ACC112 (cell line): ENCODE measurements at regions not wholly inside any gene's neighbourhood (a gene's known extent, or its start where the extent isn't known, plus 50 kb on each side); places are given as distances from the start of the nearest gene placed in this dataset.

Source experiments
- H2AFZ ChIP-seq: fragments of 200-600 bp; sonication (generic); one replicate; pipeline ENCODE4 v1.6.0; 2017; ENCODE audit warnings: antibody characterized with exemption, low read length; ENCODE audit not compliant: unreplicated experiment
- H3K27ac ChIP-seq: fragments of 200-600 bp; sonication (generic); 2 replicates; pipeline ENCODE4 v1.5.1; 2014; ENCODE audit warnings: low read depth, mild to moderate bottlenecking, antibody characterized with exemption, low read length, moderate library complexity
- H3K27me3 ChIP-seq: fragments of 200-600 bp; sonication (generic); 2 replicates; pipeline ENCODE4 v1.6.1; 2014; ENCODE audit warnings: mild to moderate bottlenecking, antibody characterized with exemption, low read length, moderate library complexity, mixed read lengths; ENCODE audit not compliant: insufficient read depth
- H3K36me3 ChIP-seq: fragments of 200-600 bp; sonication (generic); 2 replicates; pipeline ENCODE4 v1.6.1; 2016; ENCODE audit warnings: mild to moderate bottlenecking, antibody characterized with exemption, low read length, moderate library complexity, mixed read lengths; ENCODE audit not compliant: insufficient read depth
- H3K4me1 ChIP-seq: fragments of 200-600 bp; sonication (generic); one replicate; pipeline ENCODE4 v1.6.1; 2016; ENCODE audit warnings: low read length, mixed read lengths; ENCODE audit not compliant: insufficient read depth, unreplicated experiment, control insufficient read depth
- H3K4me3 ChIP-seq: fragments of 200-600 bp; sonication (generic); 2 replicates; pipeline ENCODE4 v1.5.1; 2014; ENCODE audit warnings: mild to moderate bottlenecking, low read depth, low read length
- H3K79me2 ChIP-seq: fragments of 200-600 bp; sonication (generic); one replicate; pipeline ENCODE4 v1.6.0; 2016; ENCODE audit warnings: low read length; ENCODE audit not compliant: control insufficient read depth, unreplicated experiment, insufficient read depth

DNA sequence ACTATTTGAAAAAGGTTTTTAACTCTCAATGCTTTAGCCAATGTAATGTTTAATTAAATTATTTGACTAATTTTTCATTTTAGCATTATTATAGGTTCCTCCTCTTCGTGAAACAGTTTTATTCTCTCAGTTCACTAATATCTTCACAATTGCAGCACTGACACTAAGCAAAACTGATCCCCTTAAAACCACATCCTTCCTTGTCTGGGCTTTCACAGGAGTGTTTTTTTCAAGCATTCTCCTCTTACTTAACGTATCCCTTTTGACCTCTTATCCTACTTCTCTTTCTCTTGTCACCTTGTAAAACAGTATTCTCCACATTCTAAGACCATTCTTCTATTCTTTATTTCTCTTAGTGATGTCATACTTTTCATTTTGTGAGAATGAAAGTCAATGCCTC, 112.8 kb downstream of the DSC3 start:
- Histone ChIP-seq H3K79me2 (no peaks in the 10 kb centered on the region), H3K4me3 (no peak overlapping the region), H3K36me3 (no peaks in the 10 kb centered on the region), H3K27ac (no peak overlapping the region), H3K27me3 (no peaks in the 10 kb centered on the region), H3K4me1 (no peaks in the 10 kb centered on the region), H2AFZ (no peak overlapping the region)

DNA sequence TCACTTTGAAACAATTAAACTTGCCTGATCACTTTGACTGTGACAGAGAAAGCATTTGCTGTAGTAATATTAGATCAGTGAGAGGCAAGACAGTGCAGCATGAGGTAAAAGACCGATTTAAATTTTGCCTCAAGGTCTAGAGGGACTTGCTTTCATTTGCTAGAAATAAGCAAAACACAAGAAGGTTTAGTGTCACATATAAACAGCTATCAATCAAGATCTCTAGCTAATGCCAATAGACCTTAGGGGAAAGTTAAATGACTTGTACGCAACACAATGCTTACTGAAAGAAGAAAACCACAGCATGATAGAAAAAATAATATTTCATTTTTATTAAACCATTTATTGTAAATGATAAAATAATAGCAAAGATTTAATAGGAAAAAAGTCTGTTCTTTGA, 113.5 kb downstream of the DSC3 start:
- no peak overlapping the region for H3K27ac ChIP-seq
- no peaks in the 10 kb centered on the region for H3K27me3 ChIP-seq
- no peaks in the 10 kb centered on the region for H3K36me3 ChIP-seq
- no peaks in the 10 kb centered on the region for H3K4me1 ChIP-seq
- H3K79me2 ChIP-seq = no peaks in the 10 kb centered on the region
- no peak overlapping the region for H3K4me3 ChIP-seq
- H2AFZ ChIP-seq = no peak overlapping the region

DNA sequence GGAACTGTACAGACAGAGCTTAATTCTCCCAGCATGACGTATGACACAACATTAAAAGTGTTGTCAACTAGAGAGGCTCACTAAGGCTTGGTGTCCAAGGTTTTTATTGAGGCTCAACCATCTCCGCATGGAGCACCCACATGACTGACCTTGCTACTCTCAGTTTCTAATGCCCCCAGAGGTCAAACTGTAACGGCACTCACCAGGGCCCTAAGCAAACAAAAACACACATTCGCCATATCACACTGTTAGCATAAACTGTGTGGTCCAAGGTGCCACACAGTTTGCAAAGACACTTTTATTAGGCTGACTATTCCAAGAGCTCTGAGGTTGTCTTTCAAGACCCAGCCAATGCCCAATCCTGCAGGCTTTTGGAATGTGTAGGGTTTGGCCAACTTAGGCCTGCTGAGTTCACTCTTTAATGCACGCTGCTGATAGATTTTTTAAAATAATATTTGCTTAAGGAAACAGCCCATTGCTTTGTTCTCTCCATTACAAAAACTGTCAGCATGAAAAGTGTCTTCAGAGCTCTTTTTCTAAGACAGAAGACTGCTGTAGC, 114.9 kb downstream of the DSC3 start:
- H3K79me2 ChIP-seq = no peaks in the 10 kb centered on the region
- H3K4me1 ChIP-seq = no peaks in the 10 kb centered on the region
- no peak overlapping the region for H3K4me3 ChIP-seq
- H2AFZ ChIP-seq = no peak overlapping the region
- H3K36me3 ChIP-seq = no peaks in the 10 kb centered on the region
- no peak overlapping the region for H3K27ac ChIP-seq
- H3K27me3 ChIP-seq = no peaks in the 10 kb centered on the region

DNA sequence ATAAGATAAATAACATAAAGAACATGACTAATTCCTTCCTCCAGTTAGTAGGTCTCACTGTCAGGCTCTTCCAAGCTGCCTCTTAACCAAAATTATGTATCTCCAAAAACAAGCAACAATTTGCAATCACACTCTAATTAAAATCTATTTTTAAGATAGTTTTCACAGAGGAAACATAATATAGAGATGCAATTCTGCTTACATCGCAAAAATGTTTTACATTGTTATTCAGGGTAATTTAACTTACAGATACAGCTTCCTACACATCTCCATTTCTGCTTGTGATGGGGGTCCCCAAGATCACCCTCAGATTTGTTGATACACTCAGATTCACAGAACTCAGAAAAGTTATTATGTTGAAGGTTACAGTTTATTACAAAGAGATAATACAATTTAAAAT, 115.5 kb downstream of the DSC3 start:
- Histone ChIP-seq H2AFZ (no peak overlapping the region), H3K27ac (no peak overlapping the region), H3K4me1 (no peaks in the 10 kb centered on the region), H3K4me3 (no peak overlapping the region), H3K79me2 (no peaks in the 10 kb centered on the region), H3K36me3 (no peaks in the 10 kb centered on the region), H3K27me3 (no peaks in the 10 kb centered on the region)

DNA sequence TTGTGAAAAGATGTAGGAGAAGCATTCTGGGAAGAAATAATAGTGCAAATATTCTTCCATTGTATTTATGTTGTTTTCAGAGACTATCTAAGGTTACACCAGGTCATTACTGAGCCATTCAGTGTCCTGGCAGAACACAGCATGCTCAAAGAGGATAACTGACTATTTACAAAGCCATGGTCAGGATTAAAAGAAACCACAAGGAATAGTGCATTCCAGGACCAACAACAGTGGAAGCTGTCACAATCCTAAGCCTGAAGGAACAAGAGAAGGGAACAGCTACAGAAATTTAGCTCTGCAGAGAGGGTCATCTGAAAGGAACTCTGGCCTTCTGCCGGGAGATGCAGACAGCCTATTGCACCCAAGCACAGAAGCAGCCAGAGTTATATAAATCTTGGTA, 116.7 kb downstream of the DSC3 start:
- Histone ChIP-seq H3K36me3 (no peaks in the 10 kb centered on the region), H2AFZ (no peak overlapping the region), H3K79me2 (no peaks in the 10 kb centered on the region), H3K4me3 (no peak overlapping the region), H3K27ac (no peak overlapping the region), H3K27me3 (no peaks in the 10 kb centered on the region), H3K4me1 (no peaks in the 10 kb centered on the region)

DNA sequence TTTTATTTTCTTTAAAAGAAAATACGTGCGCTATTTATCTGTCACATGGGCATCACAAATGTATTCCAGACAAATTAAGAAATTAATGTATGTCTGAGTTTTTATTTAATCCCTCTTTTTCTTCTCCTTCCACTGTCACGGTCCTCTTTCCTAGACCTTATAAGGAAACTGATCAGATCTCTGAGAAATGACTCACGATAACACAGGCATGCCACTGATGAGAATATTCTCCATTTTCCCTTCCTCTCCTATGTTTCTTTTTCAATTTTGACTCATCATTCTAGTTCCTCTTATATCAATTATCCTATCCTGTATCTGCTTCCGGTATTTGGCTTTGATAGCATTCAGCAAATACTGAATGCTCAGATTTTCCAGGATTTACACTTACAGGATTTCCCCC, 121.8 kb downstream of the DSC3 start:
- Histone ChIP-seq H3K36me3 (no peaks in the 10 kb centered on the region), H3K27me3 (no peaks in the 10 kb centered on the region), H3K79me2 (no peaks in the 10 kb centered on the region), H3K4me1 (no peaks in the 10 kb centered on the region), H3K27ac (no peak overlapping the region), H2AFZ (no peak overlapping the region), H3K4me3 (no peak overlapping the region)

DNA sequence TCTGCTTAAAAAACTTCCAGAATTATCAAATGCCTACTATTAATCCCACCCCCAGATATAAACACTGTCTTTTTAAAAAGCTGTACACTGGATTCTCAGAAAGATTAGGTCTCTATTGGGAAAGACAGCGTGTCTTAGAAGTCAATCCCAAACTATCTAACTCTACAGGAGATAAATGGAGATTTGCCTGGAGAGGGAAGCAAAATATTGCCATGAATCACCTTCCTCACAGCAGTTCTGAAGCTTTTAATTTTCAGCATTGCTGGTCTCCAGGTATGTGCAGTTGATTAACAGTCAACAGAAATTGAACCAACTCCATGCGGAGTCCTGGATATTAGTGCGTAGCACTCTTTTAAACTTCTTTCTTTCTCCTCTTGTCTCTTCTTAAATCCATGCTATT, 122.2 kb downstream of the DSC3 start:
- Histone ChIP-seq H3K4me1 (no peaks in the 10 kb centered on the region), H2AFZ (no peak overlapping the region), H3K4me3 (no peak overlapping the region), H3K36me3 (no peaks in the 10 kb centered on the region), H3K27me3 (no peaks in the 10 kb centered on the region), H3K79me2 (no peaks in the 10 kb centered on the region), H3K27ac (no peak overlapping the region)

DNA sequence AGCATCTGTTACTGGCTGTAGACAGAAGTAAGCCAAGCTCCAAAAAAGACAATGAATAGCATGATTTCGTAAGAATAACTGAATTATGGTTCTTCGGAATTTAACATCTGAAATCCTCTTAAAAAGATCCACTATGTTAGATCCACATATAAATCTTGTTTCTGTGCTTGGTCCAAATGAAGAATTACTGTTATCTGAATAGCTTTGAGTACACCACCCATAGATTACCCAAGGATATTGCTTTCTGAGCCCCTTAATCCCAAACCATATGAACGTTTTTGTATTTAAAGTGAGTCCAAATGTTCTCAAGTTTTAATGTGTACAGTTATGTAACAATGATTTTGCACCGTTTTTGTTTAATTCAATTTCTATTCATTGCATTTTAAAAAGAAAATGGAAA, 124.9 kb downstream of the DSC3 start:
- H3K36me3 ChIP-seq = no peaks in the 10 kb centered on the region
- no peaks in the 10 kb centered on the region for H3K79me2 ChIP-seq
- no peaks in the 10 kb centered on the region for H3K4me1 ChIP-seq
- no peak overlapping the region for H3K4me3 ChIP-seq
- no peak overlapping the region for H2AFZ ChIP-seq
- no peaks in the 10 kb centered on the region for H3K27me3 ChIP-seq
- no peak overlapping the region for H3K27ac ChIP-seq

DNA sequence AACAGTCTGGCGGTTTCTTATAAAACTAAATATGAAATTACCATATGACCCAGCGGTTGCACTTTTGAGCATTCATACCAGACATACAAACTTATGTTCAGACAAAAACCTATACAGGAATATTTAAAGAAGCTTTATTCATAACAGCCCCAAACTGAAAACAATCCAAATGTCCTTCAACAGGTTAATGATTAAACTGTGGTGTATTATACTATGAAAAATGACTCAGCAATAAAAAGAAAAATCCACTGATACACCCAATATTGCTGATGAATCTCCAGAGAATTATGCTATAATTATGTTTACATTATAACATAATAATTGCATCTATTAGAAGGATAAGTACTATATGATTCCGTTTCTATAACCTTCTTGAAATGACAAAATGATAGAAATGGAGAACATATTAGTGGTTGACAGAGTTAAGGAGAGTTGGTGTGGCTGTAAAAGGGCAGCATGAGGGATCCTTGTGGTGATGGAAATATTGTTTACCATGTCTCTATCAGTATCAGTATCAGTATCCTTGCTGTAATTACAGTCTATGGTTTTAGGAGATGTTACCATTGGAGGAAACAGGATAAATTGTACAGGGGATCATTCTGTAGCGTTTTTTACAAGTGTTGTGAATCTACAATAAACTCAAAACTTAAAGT, 127.1 kb downstream of the DSC3 start:
- H3K4me3 ChIP-seq = no peak overlapping the region
- H3K4me1 ChIP-seq = no peaks in the 10 kb centered on the region
- no peaks in the 10 kb centered on the region for H3K27me3 ChIP-seq
- H2AFZ ChIP-seq = no peak overlapping the region
- no peak overlapping the region for H3K27ac ChIP-seq
- H3K36me3 ChIP-seq = no peaks in the 10 kb centered on the region
- H3K79me2 ChIP-seq = no peaks in the 10 kb centered on the region

DNA sequence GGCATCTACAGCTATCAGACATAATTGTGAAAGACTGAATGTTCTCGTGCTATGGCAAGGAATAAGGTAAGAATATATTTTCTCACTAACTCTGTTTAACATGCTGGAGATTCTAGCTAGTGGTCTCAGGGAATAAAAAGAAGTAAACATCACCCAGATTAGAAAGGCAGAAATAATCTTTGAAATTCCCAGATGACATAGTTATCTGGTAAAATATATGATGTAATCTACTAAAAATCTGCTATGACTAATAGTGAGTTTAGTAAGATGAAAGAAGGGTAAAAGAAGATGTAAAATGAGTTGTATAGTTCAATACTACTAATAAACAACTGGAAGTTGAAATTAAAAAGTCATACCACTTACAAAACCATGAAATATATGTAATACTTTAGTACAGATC, 134.2 kb downstream of the DSC3 start:
- Histone ChIP-seq H3K79me2 (no peaks in the 10 kb centered on the region), H2AFZ (no peak overlapping the region), H3K36me3 (no peaks in the 10 kb centered on the region), H3K4me1 (no peaks in the 10 kb centered on the region), H3K27me3 (no peaks in the 10 kb centered on the region), H3K4me3 (no peak overlapping the region), H3K27ac (no peak overlapping the region)

DNA sequence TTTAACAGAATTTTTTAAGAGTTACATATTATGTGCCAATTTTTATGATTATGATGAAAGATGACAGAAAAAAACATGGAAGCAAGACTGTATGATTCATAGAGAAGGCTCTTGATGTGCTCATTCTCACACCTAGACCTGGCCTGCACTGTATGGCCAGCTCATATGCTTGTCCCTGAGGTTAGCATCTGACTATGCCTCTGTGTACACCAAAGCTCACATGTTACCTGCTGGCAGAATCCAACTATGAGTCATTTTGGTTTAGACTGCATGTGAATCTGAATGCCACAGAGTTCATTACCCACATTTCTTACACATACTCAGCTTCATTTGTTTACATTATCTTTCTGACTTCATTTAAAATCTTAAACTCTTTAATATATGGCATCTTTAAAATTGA, 139.0 kb downstream of the DSC3 start:
- H3K4me1 ChIP-seq = no peaks in the 10 kb centered on the region
- no peaks in the 10 kb centered on the region for H3K36me3 ChIP-seq
- H2AFZ ChIP-seq = no peak overlapping the region
- H3K27ac ChIP-seq = no peak overlapping the region
- no peaks in the 10 kb centered on the region for H3K79me2 ChIP-seq
- no peak overlapping the region for H3K4me3 ChIP-seq
- H3K27me3 ChIP-seq = no peaks in the 10 kb centered on the region
